SK-N-SH treated with all-trans-retinoic acid at 6 μM for 48 hours (cell line): ENCODE measurements at regions not wholly inside any gene's neighbourhood (a gene's known extent, or its start where the extent isn't known, plus 50 kb on each side); places are given as distances from the start of the nearest gene placed in this dataset.

ENCODE experiments used
- ARNTL ChIP-seq: fragments of 450-650 bp; formaldehyde crosslinking; IDR thresholded peaks from 2 replicates; pipeline ENCODE4 v1.5.0; 2020; ENCODE audit warnings: low read depth, mild to moderate bottlenecking, moderate library complexity, borderline replicate concordance
- CREB5 ChIP-seq: fragments of 250-450 bp; sonication (Bioruptor Pico); IDR thresholded peaks from 2 replicates; pipeline ENCODE4 v1.5.1; 2020; ENCODE audit warnings: low read depth, mild to moderate bottlenecking, moderate library complexity
- CSRNP3 ChIP-seq: fragments of 250-450 bp; sonication (Bioruptor Pico); IDR thresholded peaks from 2 replicates; pipeline ENCODE4 v1.5.1; 2021; ENCODE audit warnings: mild to moderate bottlenecking, moderate library complexity
- GLIS3 ChIP-seq: fragments of 250-450 bp; sonication (Bioruptor Pico); IDR thresholded peaks from 2 replicates; pipeline ENCODE4 v1.5.0; 2020; ENCODE audit warnings: mild to moderate bottlenecking, moderate library complexity
- OSR1 ChIP-seq: fragments of 250-450 bp; sonication (Bioruptor Pico); IDR thresholded peaks from 2 replicates; pipeline ENCODE4 v1.8.0; 2022; ENCODE audit warnings: moderate library complexity, mild to moderate bottlenecking, inconsistent platforms
- PATZ1 ChIP-seq: fragments of 250-450 bp; sonication (Bioruptor Pico); IDR thresholded peaks from 2 replicates; pipeline ENCODE4 v1.8.0; 2020; ENCODE audit warnings: mild to moderate bottlenecking, moderate library complexity, borderline replicate concordance
- RARB ChIP-seq: fragments of 250-450 bp; sonication (Bioruptor Pico); IDR thresholded peaks from 2 replicates; pipeline ENCODE4 v1.8.0; 2021; ENCODE audit warnings: mild to moderate bottlenecking, moderate library complexity
- SNAI2 ChIP-seq: fragments of 250-450 bp; sonication (Bioruptor Pico); IDR thresholded peaks from 2 replicates; pipeline ENCODE4 v1.5.0; 2020; ENCODE audit warnings: mild to moderate bottlenecking, moderate library complexity
- TCF4 ChIP-seq: fragments of 250-450 bp; sonication (Bioruptor Pico); IDR thresholded peaks from 2 replicates; pipeline ENCODE4 v1.8.0; 2021; ENCODE audit warnings: mild to moderate bottlenecking, moderate library complexity, borderline replicate concordance
- TOX ChIP-seq: fragments of 250-450 bp; sonication (Bioruptor Pico); IDR thresholded peaks from 2 replicates; pipeline ENCODE4 v1.8.0; 2021; ENCODE audit warnings: mild to moderate bottlenecking, moderate library complexity, borderline replicate concordance

GRCh38 chr14:83746336-83746735, 1783.6 kb upstream of the FLRT2 start:
- TF ChIP-seq CREB5 = no peak
- no peak for TF ChIP-seq OSR1 (CRISPR knock-in tag)
- TF ChIP-seq TOX (CRISPR knock-in tag) = no peak
- TF ChIP-seq GLIS3 (CRISPR knock-in tag) = no peak
- no peak for TF ChIP-seq PATZ1
- no peak for TF ChIP-seq TCF4 (CRISPR knock-in tag)
- no peak for TF ChIP-seq SNAI2 (CRISPR knock-in tag)
- no peak for TF ChIP-seq CSRNP3 (CRISPR knock-in tag)
- TF ChIP-seq RARB (CRISPR knock-in tag) = no peak
- TF ChIP-seq ARNTL (CRISPR knock-in tag) = no peak
